Heart left ventricle (tissue), 16 donors: ENCODE measurements at regions not wholly inside any gene's neighbourhood (a gene's known extent, or its start where the extent isn't known, plus 50 kb on each side); places are given as distances from the start of the nearest gene placed in this dataset.

Source experiments
- ATAC-seq, 4 donors: fragments of 200-7000 bp; cut with Tn5 transposase; one replicate each; pipeline ENCODE4 v1.9.1; 2020 to 2022; ENCODE audit warnings: moderate library complexity in 4 of 4, mild to moderate bottlenecking in 3 of 4, moderate number of reproducible peaks in 1 of 4
- DNase-seq, 5 donors: peaks; one replicate each; pipeline ENCODE4 v3.0.0-alpha.2; 2020
- H3K27ac ChIP-seq, 12 donors: fragments of 200-600 bp; sonication (generic) in 4 of 12; one replicate each; pipeline versions ENCODE4 v1.5.0 to v1.8.0; 2016 to 2022; ENCODE audit warnings: mild to moderate bottlenecking in 2 of 12
- H3K27me3 ChIP-seq, 9 donors: fragments of 200-600 bp; sonication (generic) in 2 of 9; one replicate each; pipeline versions ENCODE4 v1.5.1 to v1.8.0; 2016 to 2022; ENCODE audit warnings: mild to moderate bottlenecking in 3 of 9
- H3K36me3 ChIP-seq, 9 donors: fragments of 200-600 bp; sonication (generic) in 2 of 9; one replicate each; pipeline versions ENCODE4 v1.5.0 to v1.8.0; 2018 to 2022; ENCODE audit warnings: mild to moderate bottlenecking in 2 of 9
- H3K4me1 ChIP-seq, 12 donors: fragments of 200-600 bp; sonication (generic) in 4 of 12; one replicate each; pipeline versions ENCODE4 v1.5.0 to v1.8.0; 2016 to 2022; ENCODE audit warnings: mild to moderate bottlenecking in 3 of 12
- H3K4me3 ChIP-seq, 12 donors: fragments of 200-600 bp; sonication (generic) in 4 of 12; one replicate each; pipeline versions ENCODE4 v1.5.0 to v1.8.0; 2017 to 2022; ENCODE audit warnings: mild to moderate bottlenecking in 9 of 12, moderate library complexity in 4 of 12
- H3K9me3 ChIP-seq, 12 donors: fragments of 200-600 bp; sonication (generic) in 4 of 12; one replicate each; pipeline versions ENCODE4 v1.5.0 to v1.8.0; 2016 to 2022; ENCODE audit warnings: mild to moderate bottlenecking in 1 of 12
- POLR2A ChIP-seq, 2 donors: fragments of 450-650 bp; IDR thresholded peaks; one replicate each; pipeline ENCODE4 v1.6.1; 2017; ENCODE audit warnings: antibody characterized with exemption in 2 of 2, mild to moderate bottlenecking in 2 of 2, moderate library complexity in 2 of 2
- WGBS, 4 donors: extraction: QIAGEN DNeasy Blood & Tissue Kit in 2 of 4; methylation state at CpG; one replicate each; pipeline versions ENCODE4 v1.1.5 to v1.1.7; 2013 to 2018; 5-methylcytosine and 5-hydroxymethylcytosine counted together
- intact Hi-C, 10 donors: fragments of 100-400 bp; cut with DNase I; formaldehyde crosslinking; loops; one replicate each; pipeline versions ENCODE4 v1.11.1 to v1.14.2; 2022
- TF ChIP-seq, protein P1 (sequence below), 12 donors: fragments of 200-600 bp; sonication (generic) in 4 of 12; IDR thresholded peaks; one replicate each; pipeline versions ENCODE4 v1.5.0 to v1.8.0; 2018 to 2022; ENCODE audit warnings: antibody characterized with exemption in 12 of 12, mild to moderate bottlenecking in 5 of 12
- donor health status: ischemic (EF 13 %, LVEDD 7.1; RV severe dilation, severe dysfunction).
- donor health status: healthy with polysubstance abuse.
- donor health status: DM: no; HTN: yes; CAD: no.
- donor health status: DM: no; HTN: no; CAD: no.
- donor health status: ischemic (EF 25% LVEDD 6.9; RV normal size, moderate dysfunction).
- donor health status: ischemic (EF 25% LVEDD 5.7; RV mildly dilated, moderate dysfunction).
- donor health status: healthy.
- donor health status: DM: yes; HTN: yes; CAD: no.
- donor health status: ischemic (EF 35%, LVEDD 5.7; RV mildly dilated, moderate dysfunction).
- donor health status: nonischemic (EF 11% LVEDD 7.7; RV severe dilation, severe dysfunction).
- donor health status: DM: yes; HTN: yes; CAD: no.
- donor health status: PGD.
- donor health status: ischemic (EF 29% LVEDD 5.4; RV normal size, mild dysfunction).
- donor health status: nonischemic (EF 23%, LVEDD 6.1; RV moderate dilation, normal function).

GRCh38 chr5:97458851-97459250, 275.8 kb upstream of the RIOK2 start:
- TF ChIP-seq POLR2A (IDR thresholded peaks at IDR 0.05) = no peak
- TF ChIP-seq, protein P1, sequence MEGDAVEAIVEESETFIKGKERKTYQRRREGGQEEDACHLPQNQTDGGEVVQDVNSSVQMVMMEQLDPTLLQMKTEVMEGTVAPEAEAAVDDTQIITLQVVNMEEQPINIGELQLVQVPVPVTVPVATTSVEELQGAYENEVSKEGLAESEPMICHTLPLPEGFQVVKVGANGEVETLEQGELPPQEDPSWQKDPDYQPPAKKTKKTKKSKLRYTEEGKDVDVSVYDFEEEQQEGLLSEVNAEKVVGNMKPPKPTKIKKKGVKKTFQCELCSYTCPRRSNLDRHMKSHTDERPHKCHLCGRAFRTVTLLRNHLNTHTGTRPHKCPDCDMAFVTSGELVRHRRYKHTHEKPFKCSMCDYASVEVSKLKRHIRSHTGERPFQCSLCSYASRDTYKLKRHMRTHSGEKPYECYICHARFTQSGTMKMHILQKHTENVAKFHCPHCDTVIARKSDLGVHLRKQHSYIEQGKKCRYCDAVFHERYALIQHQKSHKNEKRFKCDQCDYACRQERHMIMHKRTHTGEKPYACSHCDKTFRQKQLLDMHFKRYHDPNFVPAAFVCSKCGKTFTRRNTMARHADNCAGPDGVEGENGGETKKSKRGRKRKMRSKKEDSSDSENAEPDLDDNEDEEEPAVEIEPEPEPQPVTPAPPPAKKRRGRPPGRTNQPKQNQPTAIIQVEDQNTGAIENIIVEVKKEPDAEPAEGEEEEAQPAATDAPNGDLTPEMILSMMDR (IDR thresholded peaks at IDR 0.05) = no peak
- no peaks in the 10 kb centered on the region for H3K27me3 ChIP-seq
- no peaks in the 10 kb centered on the region for H3K4me1 ChIP-seq
- WGBS, 4 donors = 82 to 88% (median 85%) methylated on average over 5 of the region's 5 CpGs
- no peak for ATAC-seq
- H3K4me3 ChIP-seq = no peak overlapping the region
- intact Hi-C loops = no loop called here
- no peak overlapping the region for H3K27ac ChIP-seq
- DNase-seq = no peak
- H3K9me3 ChIP-seq = no peaks in the 10 kb centered on the region
- no peaks in the 10 kb centered on the region for H3K36me3 ChIP-seq

DNA sequence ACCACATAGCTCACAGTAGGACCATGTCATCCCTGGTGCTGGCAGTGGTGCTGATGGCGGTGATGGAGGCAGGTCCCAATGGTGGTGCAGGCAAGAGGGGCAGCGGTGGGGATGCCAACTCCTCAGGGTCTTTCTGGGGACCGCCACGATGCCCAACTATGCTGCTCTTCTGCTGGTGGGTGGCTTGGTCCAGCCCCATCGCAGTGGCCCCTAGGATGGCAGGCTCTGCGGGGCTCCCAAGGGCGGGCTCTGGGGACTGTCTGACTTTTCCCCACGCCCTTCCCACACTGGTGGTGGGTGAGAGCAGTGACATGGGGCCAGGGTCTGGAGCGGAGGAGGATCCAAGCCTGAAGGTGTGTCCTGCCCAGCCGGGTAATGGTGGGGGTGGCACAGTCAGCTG, 288.9 kb upstream of the RIOK2 start:
- WGBS, 4 donors = 86 to 100% (median 89%) methylated on average over 1 to 10 of the region's 10 CpGs
- no peaks in the 10 kb centered on the region for H3K27me3 ChIP-seq

GRCh38 chr5:97475847-97476246, 292.8 kb upstream of the RIOK2 start:
- TF ChIP-seq, protein P1 (IDR thresholded peaks at IDR 0.05) = no peak
- no peak for TF ChIP-seq POLR2A (IDR thresholded peaks at IDR 0.05)
- no peak for DNase-seq
- H3K4me3 ChIP-seq = no peak overlapping the region
- no peak for ATAC-seq
- peaks cover 0 to 7% (median 0%) of the 10 kb centered on the region in 12 donors for H3K4me1 ChIP-seq
- H3K27me3 ChIP-seq = no peaks in the 10 kb centered on the region
- H3K36me3 ChIP-seq = no peaks in the 10 kb centered on the region
- H3K9me3 ChIP-seq = peaks cover 0 to 17% (median 0%) of the 10 kb centered on the region in 12 donors
- 90 to 94% (median 92%) methylated on average over 3 of the region's 3 CpGs for WGBS, 4 donors
- H3K27ac ChIP-seq = no peak overlapping the region
- intact Hi-C loops = no loop called here

More for the DNA sequence above, 288.9 kb upstream of the RIOK2 start:
- H3K27ac ChIP-seq = no peak overlapping the region
- no peaks in the 10 kb centered on the region for H3K4me1 ChIP-seq
- intact Hi-C loops = no loop called here
- H3K36me3 ChIP-seq = no peaks in the 10 kb centered on the region
- no peak overlapping the region for H3K4me3 ChIP-seq
- ATAC-seq (peak in 1 of 4 donors; percentile 24), DNase-seq (peak in 1 of 5 donors; percentile 50)
- TF ChIP-seq POLR2A (IDR thresholded peaks at IDR 0.05) = no peak
- TF ChIP-seq, protein P1 (IDR thresholded peaks at IDR 0.05) = no peak
- peaks cover 0 to 34% (median 8%) of the 10 kb centered on the region in 12 donors for H3K9me3 ChIP-seq

DNA sequence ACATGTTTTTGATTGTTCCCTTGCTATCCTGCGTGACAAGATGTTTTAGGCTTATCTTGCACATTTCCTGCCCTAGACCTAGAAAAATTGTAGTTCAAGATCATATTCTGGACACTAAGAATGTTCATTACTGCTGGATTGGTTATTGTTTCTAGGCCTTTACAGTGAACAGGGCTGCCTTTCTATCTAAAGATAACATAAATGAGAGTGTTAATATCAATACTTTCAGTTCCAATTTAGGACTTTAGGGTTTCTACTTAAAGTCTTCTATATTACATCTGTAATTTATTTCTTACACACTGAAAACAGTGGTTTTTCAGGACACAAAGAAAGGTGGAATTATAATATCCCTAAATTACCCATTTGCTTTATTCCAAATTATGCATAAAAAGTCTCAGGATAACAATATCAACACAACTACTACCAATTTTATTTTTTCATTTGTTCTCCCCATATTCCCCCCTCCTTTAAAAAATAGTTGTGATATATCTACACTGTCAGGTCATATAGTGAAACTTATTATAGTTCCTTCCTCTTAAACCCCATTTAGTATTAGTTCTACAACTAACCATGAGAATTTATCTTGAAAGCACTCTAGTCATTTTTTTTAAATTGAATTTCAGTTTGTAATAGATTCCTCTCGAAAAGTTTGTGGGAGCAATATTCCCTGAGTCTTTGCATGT, 293.9 kb upstream of the RIOK2 start:
- intact Hi-C loops = no loop called here
- H3K27ac ChIP-seq = no peak overlapping the region
- peaks cover 0 to 16% (median 0%) of the 10 kb centered on the region in 12 donors for H3K9me3 ChIP-seq
- no peaks in the 10 kb centered on the region for H3K27me3 ChIP-seq
- H3K4me3 ChIP-seq = no peak overlapping the region
- ATAC-seq = no peak
- H3K36me3 ChIP-seq = no peaks in the 10 kb centered on the region
- WGBS, 4 donors = 60 to 71% (median 62%) methylated on average over 2 of the region's 2 CpGs
- no peak for DNase-seq
- TF ChIP-seq, protein P1 (IDR thresholded peaks at IDR 0.05) = no peak
- no peak for TF ChIP-seq POLR2A (IDR thresholded peaks at IDR 0.05)
- peaks cover 0 to 7% (median 0%) of the 10 kb centered on the region in 12 donors for H3K4me1 ChIP-seq
